Effector CD8-positive, alpha-beta T cell (primary cell): ENCODE measurements at regions not wholly inside any gene's neighbourhood (a gene's known extent, or its start where the extent isn't known, plus 50 kb on each side); places are given as distances from the start of the nearest gene placed in this dataset.

ENCODE experiments used
- DNase-seq: peaks from one replicate; lab custom pipeline; 2025; lab: John Stamatoyannopoulos, UW

GRCh38 chr15:47460795-47461573 lies 256.3 kb upstream of the SEMA6D start:
- DNase-seq, result no peak

DNA sequence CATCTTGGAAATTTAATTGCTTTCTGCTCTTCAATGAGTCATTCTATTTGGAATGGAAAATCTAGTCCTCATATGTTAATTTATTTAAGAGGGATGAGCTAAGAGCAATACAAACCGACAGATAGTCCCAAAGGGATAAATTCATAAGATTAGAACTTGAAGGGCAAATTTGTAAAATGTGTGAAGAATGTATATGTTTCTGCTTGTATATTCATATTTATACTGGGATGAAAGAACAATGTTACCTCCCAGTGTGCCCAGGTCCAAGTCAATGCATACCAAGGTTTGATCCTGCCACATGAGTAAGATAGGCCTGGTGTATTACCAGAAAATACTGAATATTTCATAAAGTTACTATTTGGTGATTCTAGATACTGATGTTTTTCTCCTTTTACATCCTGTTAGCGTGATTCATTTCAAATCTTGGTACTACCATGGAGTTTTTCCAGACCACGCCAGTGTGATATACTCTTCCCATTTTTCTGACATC lies 255.6 kb upstream of the SEMA6D start:
- DNase-seq, result no peak

- DNase-seq, result no peak
Measured at GRCh38 chr15:47466357-47466756, 250.9 kb upstream of the SEMA6D start.

GRCh38 chr15:47470983-47471382 lies 246.3 kb upstream of the SEMA6D start:
- no peak for DNase-seq

GRCh38 chr15:47473106-47473725 lies 244.1 kb upstream of the SEMA6D start:
- no peak for DNase-seq

DNA sequence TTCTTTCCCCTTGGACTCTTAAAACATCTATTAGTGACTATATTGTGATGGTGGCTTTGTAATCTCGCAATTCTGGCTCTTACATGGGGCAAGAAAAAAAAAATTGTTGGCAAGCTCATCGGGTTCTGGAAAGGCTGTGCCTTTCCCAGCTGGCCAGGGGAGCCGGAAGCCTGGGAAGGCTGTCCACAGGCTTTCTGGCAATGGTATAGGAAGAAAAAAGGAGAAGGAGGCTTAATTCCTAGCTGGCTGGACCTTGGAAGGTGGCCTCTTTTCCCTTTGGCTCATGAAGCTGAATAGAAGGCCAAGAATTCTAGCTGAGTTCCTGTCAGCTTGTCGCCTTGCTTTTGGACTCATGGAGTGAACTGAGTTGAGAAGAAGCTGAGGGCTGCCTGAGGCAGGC lies 243.5 kb upstream of the SEMA6D start:
- no peak for DNase-seq

- DNase-seq, result no peak
Measured at GRCh38 chr15:47475336-47475735, 242.0 kb upstream of the SEMA6D start.

- DNase-seq, result no peak
Measured at GRCh38 chr15:47477341-47477740, 240.0 kb upstream of the SEMA6D start.

GRCh38 chr15:47484059-47484458 lies 233.2 kb upstream of the SEMA6D start:
- no peak for DNase-seq

- no peak for DNase-seq
Measured at GRCh38 chr15:47484997-47485396, 232.3 kb upstream of the SEMA6D start.

- no peak for DNase-seq
Measured at GRCh38 chr15:47485419-47485818, 231.9 kb upstream of the SEMA6D start.

- DNase-seq, result no peak
Measured at GRCh38 chr15:47486040-47486439, 231.3 kb upstream of the SEMA6D start.

GRCh38 chr15:47492195-47492594 lies 225.1 kb upstream of the SEMA6D start:
- no peak for DNase-seq

DNA sequence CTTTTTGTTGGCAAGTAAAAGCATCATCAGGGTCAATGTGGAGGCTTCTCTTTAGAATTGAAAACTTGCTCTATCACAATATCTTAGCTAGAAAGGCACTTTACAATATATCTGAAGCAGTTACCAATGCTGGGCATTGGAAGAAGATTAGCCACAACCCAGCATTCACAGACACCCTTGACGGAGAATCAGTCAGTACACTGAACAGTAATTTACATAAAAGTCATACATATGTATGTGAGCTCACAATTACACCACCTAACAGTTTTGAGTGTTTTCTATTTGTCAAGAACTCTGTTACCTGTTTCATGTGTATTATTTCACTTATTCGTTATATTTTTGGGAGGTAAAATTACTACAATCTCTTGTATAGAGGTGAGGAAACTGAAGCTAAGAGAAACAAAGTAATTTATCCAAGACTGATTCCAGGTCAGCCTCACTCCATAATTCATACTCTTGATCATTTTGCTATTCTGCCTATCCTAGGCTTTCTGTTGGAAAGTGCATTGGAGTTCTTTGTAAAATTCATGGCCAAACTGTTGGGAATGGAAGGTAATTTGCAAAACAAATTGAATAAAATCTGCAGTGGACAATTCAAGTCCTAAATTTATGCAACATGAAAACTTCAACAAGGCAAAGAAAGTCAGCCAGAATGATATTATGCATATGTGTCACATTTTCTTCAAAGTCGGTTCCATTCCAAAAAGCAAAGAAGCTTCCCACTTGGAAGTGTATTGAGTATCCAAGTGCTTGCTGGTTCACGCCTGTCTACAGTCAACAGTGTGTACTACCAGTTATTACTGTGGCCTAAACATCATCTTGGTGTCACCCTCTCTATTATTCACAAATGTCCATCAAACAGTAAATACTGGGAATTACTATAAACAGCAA lies 223.7 kb upstream of the SEMA6D start:
- no peak for DNase-seq

DNA sequence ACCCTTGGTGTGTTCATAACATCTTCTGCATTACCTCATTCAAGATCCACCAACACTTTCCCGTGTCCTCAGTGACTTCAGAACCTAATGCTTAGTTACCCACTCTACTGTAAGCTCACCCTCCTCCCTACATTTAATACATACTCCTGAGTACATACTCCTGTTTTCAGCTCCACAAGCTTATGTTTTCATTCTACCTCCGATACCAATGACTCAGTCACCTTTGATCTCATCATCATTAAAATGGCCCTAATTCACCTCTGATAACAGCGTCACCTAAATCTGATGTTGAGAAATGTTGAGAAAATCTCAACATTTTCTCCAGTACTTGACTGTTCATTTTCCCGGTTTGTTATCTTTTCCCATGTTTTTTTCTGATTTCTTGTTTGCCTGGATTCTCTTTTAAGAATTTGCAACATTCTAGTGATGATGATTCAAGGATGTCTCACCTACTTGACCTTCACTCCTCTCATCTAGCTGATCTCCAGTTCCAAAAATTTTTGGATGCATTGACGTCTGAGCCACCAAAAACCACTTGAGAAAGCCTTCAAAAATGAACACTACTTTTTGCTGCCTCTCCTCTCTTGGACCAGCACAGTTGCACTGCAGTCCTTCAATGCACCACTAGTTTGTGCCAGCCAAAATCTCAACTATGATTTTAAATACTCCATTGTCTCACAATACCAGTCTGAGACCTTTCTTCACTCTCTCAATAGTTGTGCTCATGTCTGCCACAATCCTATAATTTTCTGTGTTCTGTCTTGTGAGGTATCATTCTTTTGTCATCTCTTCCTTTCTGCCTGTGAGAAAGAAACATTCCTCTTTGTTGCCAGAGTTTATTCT lies 220.7 kb upstream of the SEMA6D start:
- no peak for DNase-seq

DNA sequence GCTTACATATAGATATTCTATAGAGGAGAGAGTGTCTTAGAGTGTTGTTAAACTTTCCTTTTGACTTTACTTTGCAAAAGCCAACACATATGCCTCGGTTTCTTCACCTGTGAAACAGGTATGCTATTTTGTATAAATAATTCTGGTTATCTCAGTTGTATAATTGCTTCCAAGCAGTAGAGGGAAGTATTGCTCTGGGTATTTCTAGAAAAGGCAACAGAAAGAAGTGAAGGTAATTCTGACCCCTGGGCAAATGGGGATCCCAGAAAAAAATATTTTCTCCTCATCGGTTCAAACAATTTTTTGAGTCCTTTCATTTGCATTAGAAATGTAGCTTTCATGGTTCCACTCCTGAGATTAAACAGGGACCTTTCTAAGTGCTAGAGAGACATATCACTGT lies 216.5 kb upstream of the SEMA6D start:
- DNase-seq, result no peak

DNA sequence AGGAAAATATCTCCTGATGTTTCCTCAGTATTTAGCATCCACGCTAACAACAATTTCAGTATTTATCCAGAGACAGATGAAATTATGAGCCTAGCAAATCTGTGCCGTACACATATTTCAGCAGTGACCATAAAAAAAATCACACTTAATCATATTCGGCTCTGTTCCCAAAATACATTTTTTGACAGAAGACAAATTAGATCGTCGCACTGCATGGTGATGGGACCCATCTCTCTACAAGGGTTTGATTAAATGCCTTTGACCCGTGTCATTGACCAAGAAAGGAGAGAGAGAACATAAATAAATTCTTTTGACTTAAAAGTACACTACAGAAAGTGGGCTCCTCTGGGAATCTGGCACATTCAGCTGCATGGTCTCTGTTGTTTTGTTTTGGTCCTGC lies 215.3 kb upstream of the SEMA6D start:
- no peak for DNase-seq

GRCh38 chr15:47503876-47504275 lies 213.4 kb upstream of the SEMA6D start:
- DNase-seq, result no peak

DNA sequence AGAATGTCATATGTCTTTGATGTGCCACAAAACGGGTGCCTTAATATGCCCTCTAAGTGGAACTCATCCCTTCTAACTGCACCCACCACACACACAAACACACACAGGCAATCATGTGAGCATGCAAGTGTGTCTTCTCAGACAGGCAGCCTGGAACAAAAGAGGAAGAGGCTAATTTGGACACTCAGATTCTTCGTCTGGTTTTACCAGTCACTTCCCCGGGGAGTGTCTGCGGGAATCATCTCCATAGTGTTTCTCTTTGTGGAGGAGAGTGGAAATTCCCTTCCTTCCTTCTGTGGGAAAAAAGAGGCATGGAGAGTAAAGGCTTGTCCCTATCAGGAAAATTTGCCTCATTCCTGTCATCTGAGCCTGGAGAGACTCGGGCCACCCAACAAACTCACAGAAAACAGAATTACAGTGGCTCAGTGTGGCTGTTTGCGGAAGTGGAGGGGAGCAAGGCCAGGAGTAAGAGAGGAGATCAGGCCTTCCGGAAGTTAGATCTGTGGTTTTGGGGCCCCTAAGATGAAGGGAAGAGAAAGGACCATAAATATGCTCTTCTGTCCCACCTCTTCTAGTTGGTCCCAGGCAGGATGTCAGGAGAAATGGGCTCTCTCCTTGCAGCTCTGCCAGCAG lies 212.6 kb upstream of the SEMA6D start:
- DNase-seq, result no peak

- DNase-seq, result no peak
Measured at GRCh38 chr15:47505712-47506328, 211.5 kb upstream of the SEMA6D start.
